ENCODE measurements at regions not wholly inside any gene's neighbourhood (a gene's known extent, or its start where the extent isn't known, plus 50 kb on each side); places are given as distances from the start of the nearest gene placed in this dataset.

- Histone ChIP-seq H3K4me3 (no peak overlapping the region), H3K9me3 (no peaks in the 10 kb centered on the region), H3K27me3 (no peaks in the 10 kb centered on the region), H3K36me3 (no peaks in the 10 kb centered on the region), H3K4me1 (no peaks in the 10 kb centered on the region), H3K27ac (no peak overlapping the region)
- TF ChIP-seq POLR2A (IDR thresholded peaks at IDR 0.05) (no peak), CTCF (IDR thresholded peaks at IDR 0.05) (no peak)
- DNase-seq = no peak
These were observed 423.9 kb downstream of the DMRT2 start for GRCh38 chr9:1473956-1474634.

- no peaks in the 10 kb centered on the region for H3K9me3 ChIP-seq
- no peaks in the 10 kb centered on the region for H3K36me3 ChIP-seq
- TF ChIP-seq CTCF (IDR thresholded peaks at IDR 0.05) (no peak), POLR2A (IDR thresholded peaks at IDR 0.05) (no peak)
- H3K27me3 ChIP-seq = no peaks in the 10 kb centered on the region
- H3K27ac ChIP-seq = no peak overlapping the region
- no peak overlapping the region for H3K4me3 ChIP-seq
- DNase-seq = no peak
- no peaks in the 10 kb centered on the region for H3K4me1 ChIP-seq
These were observed 424.5 kb downstream of the DMRT2 start for GRCh38 chr9:1474671-1475070.

- no peaks in the 10 kb centered on the region for H3K27me3 ChIP-seq
- TF ChIP-seq POLR2A (IDR thresholded peaks at IDR 0.05) = no peak
- no peaks in the 10 kb centered on the region for H3K4me1 ChIP-seq
- H3K36me3 ChIP-seq = no peaks in the 10 kb centered on the region
- H3K9me3 ChIP-seq = no peaks in the 10 kb centered on the region
- no peak overlapping the region for H3K27ac ChIP-seq
- no peak for DNase-seq
- no peak overlapping the region for H3K4me3 ChIP-seq
These were observed 440.4 kb downstream of the DMRT2 start for GRCh38 chr9:1490341-1491232.

- TF ChIP-seq POLR2A (IDR thresholded peaks at IDR 0.05) = no peak
- no peak for TF ChIP-seq CTCF (IDR thresholded peaks at IDR 0.05)
- Histone ChIP-seq H3K27ac (no peak overlapping the region), H3K4me3 (no peak overlapping the region), H3K36me3 (no peaks in the 10 kb centered on the region), H3K27me3 (no peaks in the 10 kb centered on the region), H3K4me1 (no peaks in the 10 kb centered on the region), H3K9me3 (no peaks in the 10 kb centered on the region)
- no peak for DNase-seq
These were observed 442.0 kb downstream of the DMRT2 start for GRCh38 chr9:1492156-1492555.

GRCh38 chr9:1495282-1496030, 445.3 kb downstream of the DMRT2 start:
- TF ChIP-seq POLR2A (IDR thresholded peaks at IDR 0.05) (no peak), CTCF (IDR thresholded peaks at IDR 0.05) (no peak)
- H3K27ac ChIP-seq = no peak overlapping the region
- no peak overlapping the region for H3K4me3 ChIP-seq
- no peaks in the 10 kb centered on the region for H3K27me3 ChIP-seq
- no peaks in the 10 kb centered on the region for H3K9me3 ChIP-seq
- H3K4me1 ChIP-seq = no peaks in the 10 kb centered on the region
- no peaks in the 10 kb centered on the region for H3K36me3 ChIP-seq
- DNase-seq = no peak

GRCh38 chr9:1505489-1505888, 455.3 kb downstream of the DMRT2 start:
- Histone ChIP-seq H3K4me1 (no peaks in the 10 kb centered on the region), H3K4me3 (no peak overlapping the region), H3K27ac (no peak overlapping the region), H3K36me3 (no peaks in the 10 kb centered on the region), H3K9me3 (no peaks in the 10 kb centered on the region), H3K27me3 (no peaks in the 10 kb centered on the region)
- no peak for TF ChIP-seq CTCF (IDR thresholded peaks at IDR 0.05)
- no peak for TF ChIP-seq POLR2A (IDR thresholded peaks at IDR 0.05)
- DNase-seq = no peak

All from Peyer's patch (tissue), 4 donors.